AG10803 (cell line): ENCODE measurements at regions not wholly inside any gene's neighbourhood (a gene's known extent, or its start where the extent isn't known, plus 50 kb on each side); places are given as distances from the start of the nearest gene placed in this dataset.

Source experiments
- DNase-seq: peaks from one replicate; pipeline ENCODE4 v3.0.0; 2010; ENCODE audit warnings: low read depth
- H3K4me3 ChIP-seq: 2 replicates; pipeline ENCODE4 v1.5.1; 2011; ENCODE audit warnings: mild to moderate bottlenecking, low read length, control low read depth
- CTCF ChIP-seq: conservative IDR thresholded peaks from 2 replicates; pipeline ENCODE4 v1.5.1; 2011; ENCODE audit warnings: mild to moderate bottlenecking, low read length, control low read depth, inconsistent platforms

GRCh38 chr16:62149631-62150030 lies 113.4 kb upstream of the CDH8 start:
- peak; percentile 21 for DNase-seq
- TF ChIP-seq CTCF, result no peak
- H3K4me3 ChIP-seq, result no peak overlapping the region

- no peak for DNase-seq
- H3K4me3 ChIP-seq, result no peak overlapping the region
- TF ChIP-seq CTCF, result no peak
Measured at GRCh38 chr16:62137996-62138395, 101.8 kb upstream of the CDH8 start.

GRCh38 chr16:62135911-62136310 lies 99.7 kb upstream of the CDH8 start:
- no peak for TF ChIP-seq CTCF
- H3K4me3 ChIP-seq, result no peak overlapping the region
- peak; percentile 64 for DNase-seq

GRCh38 chr16:62135446-62135845 lies 99.2 kb upstream of the CDH8 start:
- H3K4me3 ChIP-seq, result no peak overlapping the region
- DNase-seq, result peak; percentile 20
- no peak for TF ChIP-seq CTCF

GRCh38 chr16:62130101-62130500 lies 93.9 kb upstream of the CDH8 start:
- no peak for TF ChIP-seq CTCF
- H3K4me3 ChIP-seq, result no peak overlapping the region
- DNase-seq, result no peak

- no peak for TF ChIP-seq CTCF
- no peak overlapping the region for H3K4me3 ChIP-seq
Measured at GRCh38 chr16:62105244-62105643, 69.0 kb upstream of the CDH8 start.

GRCh38 chr16:62102588-62102987 lies 66.3 kb upstream of the CDH8 start:
- no peak for TF ChIP-seq CTCF
- no peak overlapping the region for H3K4me3 ChIP-seq
- no peak for DNase-seq

More at GRCh38 chr16:62105244-62105643, 69.0 kb upstream of the CDH8 start:
- DNase-seq, result no peak
